Ishikawa (cell line): ENCODE measurements at regions not wholly inside any gene's neighbourhood (a gene's known extent, or its start where the extent isn't known, plus 50 kb on each side); places are given as distances from the start of the nearest gene placed in this dataset.

Experiments
- CEBPB ChIP-seq: IDR thresholded peaks from 2 replicates; pipeline ENCODE4 v1.6.1; 2012
- CREB1 ChIP-seq: IDR thresholded peaks from 2 replicates; pipeline ENCODE4 v1.6.1; 2012; ENCODE audit warnings: low read depth
- EGR1 ChIP-seq: IDR thresholded peaks from 2 replicates; pipeline ENCODE4 v1.6.1; 2012
- EP300 ChIP-seq: IDR thresholded peaks from 2 replicates; pipeline ENCODE4 v1.6.1; 2012; ENCODE audit warnings: borderline replicate concordance
- FOXM1 ChIP-seq: IDR thresholded peaks from 2 replicates; pipeline ENCODE4 v1.6.1; 2012; ENCODE audit warnings: low read depth, borderline replicate concordance
- MAX ChIP-seq: IDR thresholded peaks from 2 replicates; pipeline ENCODE4 v1.6.1; 2012
- NFIC ChIP-seq: IDR thresholded peaks from 2 replicates; pipeline ENCODE4 v1.6.1; 2012
- RAD21 ChIP-seq: IDR thresholded peaks from 2 replicates; pipeline ENCODE4 v1.6.1; 2012; ENCODE audit warnings: low read depth
- REST ChIP-seq: IDR thresholded peaks from 2 replicates; pipeline ENCODE4 v1.6.1; 2012; ENCODE audit warnings: low read depth, mild to moderate bottlenecking
- TAF1 ChIP-seq: IDR thresholded peaks from 2 replicates; pipeline ENCODE4 v1.6.1; 2012; ENCODE audit warnings: low read depth, mild to moderate bottlenecking
- TCF12 ChIP-seq: IDR thresholded peaks from 2 replicates; pipeline ENCODE4 v1.6.1; 2012; ENCODE audit warnings: low read depth
- TEAD4 ChIP-seq: IDR thresholded peaks from 2 replicates; pipeline ENCODE4 v1.6.1; 2012
- USF1 ChIP-seq: IDR thresholded peaks from 2 replicates; pipeline ENCODE4 v1.6.1; 2012
- YY1 ChIP-seq: IDR thresholded peaks from 2 replicates; pipeline ENCODE4 v1.6.1; 2012; ENCODE audit warnings: low read depth
- ZBTB7A ChIP-seq: IDR thresholded peaks from 2 replicates; pipeline ENCODE4 v1.6.1; 2012; ENCODE audit warnings: low read depth

- TF ChIP-seq MAX (no peak), EP300 (no peak), ZBTB7A (no peak), TCF12 (no peak), CEBPB (no peak), TAF1 (no peak), YY1 (no peak), CREB1 (no peak), RAD21 (no peak), TEAD4 (no peak), REST (no peak), NFIC (no peak), USF1 (no peak), EGR1 (no peak), FOXM1 (no peak)
Measured at GRCh38 chr9:99335280-99335679, 113.2 kb downstream of the SEC61B start.

GRCh38 chr9:99336005-99336404 is 113.9 kb downstream of the SEC61B start:
- no peak for TF ChIP-seq EP300
- TF ChIP-seq TAF1 = no peak

GRCh38 chr9:99336531-99336930 is 114.4 kb downstream of the SEC61B start:
- TF ChIP-seq NFIC (no peak), YY1 (no peak), CEBPB (no peak), CREB1 (no peak), TCF12 (no peak), EGR1 (no peak), ZBTB7A (no peak), MAX (no peak), FOXM1 (no peak), TEAD4 (no peak), USF1 (no peak)

GRCh38 chr9:99340281-99340680 is 118.2 kb downstream of the SEC61B start:
- TF ChIP-seq FOXM1 = no peak
- no peak for TF ChIP-seq YY1
- TF ChIP-seq NFIC = no peak
- no peak for TF ChIP-seq TCF12
- TF ChIP-seq EP300 = no peak
- no peak for TF ChIP-seq TEAD4
- no peak for TF ChIP-seq CREB1
- no peak for TF ChIP-seq REST
- TF ChIP-seq RAD21 = no peak
- TF ChIP-seq MAX = no peak
- TF ChIP-seq USF1 = no peak
- TF ChIP-seq EGR1 = no peak
- no peak for TF ChIP-seq CEBPB
- TF ChIP-seq TAF1 = no peak
- no peak for TF ChIP-seq ZBTB7A

- TF ChIP-seq YY1 = no peak
Measured at GRCh38 chr9:99341686-99342085, 119.6 kb downstream of the SEC61B start.

- TF ChIP-seq EGR1 = no peak
- TF ChIP-seq REST = no peak
- no peak for TF ChIP-seq EP300
- no peak for TF ChIP-seq FOXM1
Measured at GRCh38 chr9:99345451-99345850, 123.4 kb downstream of the SEC61B start.
